Sciatic nerve (tissue), 2 donors: ENCODE measurements at regions not wholly inside any gene's neighbourhood (a gene's known extent, or its start where the extent isn't known, plus 50 kb on each side); places are given as distances from the start of the nearest gene placed in this dataset.
A peak's percentile ranks its signal among the peaks of the same experiment; 100 is the strongest.

ENCODE experiments used
- ATAC-seq: fragments of 200-7000 bp; cut with Tn5 transposase; one replicate; pipeline ENCODE4 v1.9.1; 2020; ENCODE audit warnings: mild to moderate bottlenecking, moderate library complexity
- DNase-seq: peaks from one replicate; pipeline ENCODE4 v3.0.0-alpha.2; 2020; ENCODE audit warnings: low spot score
- intact Hi-C: fragments of 100-400 bp; cut with DNase I; formaldehyde crosslinking; loops from one replicate; pipeline ENCODE4 v1.14.2; 2022
- donor health status: DM: no; HTN: no; CAD: no.
- donor health status: DM: no; HTN: no; CAD: no.

DNA sequence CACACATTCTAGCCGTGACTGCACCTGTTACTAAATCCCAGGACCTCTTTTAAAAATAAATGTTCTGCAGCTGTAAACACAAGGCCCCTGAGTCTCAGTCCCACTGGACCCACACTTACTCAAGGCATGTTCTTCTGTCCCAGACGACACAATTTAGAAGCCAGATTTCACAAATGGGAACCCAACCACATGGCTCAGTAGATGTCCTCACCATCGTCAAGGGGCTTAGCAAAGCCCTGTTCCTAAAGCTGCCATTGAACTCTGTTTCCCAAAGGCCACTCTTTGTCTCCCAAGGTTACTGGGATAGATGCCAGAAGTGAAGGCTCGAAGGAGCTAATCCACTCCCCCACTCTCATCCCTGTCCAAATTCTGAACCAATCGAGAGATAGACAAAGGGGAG lies 301.0 kb downstream of the GALR1 start:
- DNase-seq, result no peak
- peak; percentile 58 for ATAC-seq
- intact Hi-C loops, result loop anchor here (5.0 kb wide), 1 partner anchor 1858 kb away; no protein-coding TSS in a partner anchor

DNA sequence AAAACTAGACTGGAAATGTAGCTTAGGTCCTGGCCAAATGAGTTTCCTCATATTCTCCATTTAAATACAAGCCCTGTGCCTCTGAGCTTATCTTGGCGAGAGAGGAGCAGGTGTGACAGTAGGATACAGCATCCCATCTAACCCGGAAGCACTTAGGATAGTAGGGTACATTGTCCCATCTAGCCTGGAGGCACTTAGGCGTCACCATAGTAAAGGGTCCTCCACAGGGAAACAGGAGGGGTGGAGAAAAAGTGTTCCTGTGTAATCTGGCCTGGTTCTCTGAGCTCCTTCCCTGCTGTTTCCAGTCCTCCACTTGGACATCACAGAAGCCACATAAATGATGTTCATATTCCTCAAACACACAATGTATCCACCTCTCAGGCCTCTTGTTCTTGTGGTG lies 301.4 kb downstream of the GALR1 start:
- intact Hi-C loops, result loop anchor here (5.0 kb wide), 1 partner anchor 1859 kb away; no protein-coding TSS in a partner anchor
- peak; percentile 32 for ATAC-seq
- no peak for DNase-seq

DNA sequence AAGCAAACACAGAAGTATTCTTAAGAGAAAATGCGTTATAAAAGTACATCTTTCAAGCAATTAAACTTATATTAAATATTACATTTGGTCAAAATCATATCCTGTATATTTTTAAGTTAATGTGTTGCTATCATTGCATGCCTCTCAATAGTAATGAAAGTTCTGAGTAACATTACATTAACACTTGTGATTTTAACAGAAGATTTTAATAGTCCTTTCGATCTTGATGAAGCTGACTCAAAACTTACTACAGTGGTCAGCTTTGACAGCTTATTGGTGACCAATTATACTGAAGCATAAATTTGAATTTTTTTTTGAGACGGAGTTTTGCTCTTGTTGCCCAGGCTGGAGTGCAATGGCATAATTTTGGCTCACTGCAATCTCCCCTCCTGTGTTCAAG lies 303.3 kb downstream of the GALR1 start:
- no peak for DNase-seq
- intact Hi-C loops, result loop anchor here (5.0 kb wide), 1 partner anchor 1861 kb away; no protein-coding TSS in a partner anchor
- ATAC-seq, result no peak

DNA sequence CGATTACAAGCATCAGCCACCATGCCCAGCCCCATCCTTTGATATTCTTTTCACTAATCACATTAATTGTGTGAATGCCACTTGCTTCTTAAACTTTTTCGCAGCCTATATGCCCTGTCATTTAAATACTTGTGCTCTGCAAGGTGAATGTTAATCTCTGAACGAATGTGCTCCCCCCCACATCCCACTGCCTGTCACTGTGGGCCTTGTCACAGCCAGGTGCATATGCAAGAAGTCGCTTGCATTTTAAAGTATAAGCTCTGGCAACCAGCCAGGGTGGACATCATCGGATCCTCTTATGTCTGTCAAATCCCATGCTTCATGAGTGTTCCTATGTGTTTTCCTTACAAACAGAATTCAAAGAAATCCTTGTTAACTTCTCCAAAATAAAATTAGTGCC lies 304.4 kb downstream of the GALR1 start:
- DNase-seq, result no peak

DNA sequence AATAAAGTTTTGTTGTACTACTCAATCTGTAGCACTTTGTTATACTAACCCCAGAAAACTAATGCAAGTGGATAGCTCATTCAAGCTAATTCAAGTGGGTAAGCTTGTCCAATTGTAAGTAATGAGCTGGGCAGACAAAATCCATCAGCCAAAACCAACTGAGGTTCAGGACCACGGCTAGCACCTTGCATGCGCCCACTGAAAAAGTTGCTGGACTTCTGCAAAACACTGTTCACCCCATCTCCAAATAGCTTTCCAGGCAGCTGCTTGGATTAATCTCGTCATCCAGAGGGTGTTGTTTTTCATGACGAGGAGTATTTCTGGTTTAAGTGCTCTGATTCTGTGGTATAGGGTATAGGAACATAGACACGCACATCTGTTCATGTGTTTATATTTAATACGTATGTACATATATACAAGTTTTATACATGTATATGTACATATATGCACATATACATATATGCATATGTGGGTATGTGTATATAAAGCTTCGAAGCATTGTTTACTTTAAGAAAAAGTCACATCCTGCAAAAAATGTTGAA lies 307.5 kb downstream of the GALR1 start:
- intact Hi-C loops, result loop anchor here (5.0 kb wide), 1 partner anchor 1380 kb away; no protein-coding TSS in a partner anchor
- no peak for ATAC-seq
- no peak for DNase-seq

More for the DNA sequence above, 304.4 kb downstream of the GALR1 start:
- ATAC-seq, result no peak
- intact Hi-C loops, result loop anchor here (5.0 kb wide), 1 partner anchor 1862 kb away; no protein-coding TSS in a partner anchor

DNA sequence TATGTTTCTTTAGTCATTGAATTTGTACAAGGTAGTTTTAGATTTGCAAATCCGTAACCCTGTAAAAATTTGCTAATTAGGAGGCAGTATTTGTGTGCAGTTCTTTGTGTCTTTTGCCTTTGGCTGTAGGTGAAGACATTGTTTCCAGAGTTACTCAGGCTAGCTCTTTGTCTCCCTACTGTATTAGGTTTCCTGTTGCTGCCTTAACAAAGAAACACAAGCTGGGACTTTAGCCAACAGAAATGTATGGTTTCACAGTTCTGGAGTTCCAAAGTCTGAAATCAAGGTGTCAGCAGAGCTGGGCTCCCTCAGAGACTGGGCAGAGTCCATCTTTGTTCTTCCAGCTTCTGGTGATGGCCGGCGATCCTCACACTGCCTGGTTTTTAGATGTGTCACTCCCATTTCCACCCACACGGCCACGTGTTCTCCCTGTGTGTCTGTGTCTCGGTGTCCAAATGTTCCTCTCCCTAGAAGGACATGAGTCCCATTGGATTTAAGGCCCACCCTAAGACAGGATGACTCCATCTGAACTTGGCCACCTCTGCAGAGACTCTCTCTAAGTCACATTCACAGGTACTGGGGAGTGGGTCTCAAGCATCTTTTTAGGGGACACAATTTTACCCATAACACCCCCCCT lies 309.7 kb downstream of the GALR1 start:
- DNase-seq, result no peak
- no peak for ATAC-seq
- intact Hi-C loops, result loop anchor here (5.0 kb wide), 1 partner anchor 1378 kb away; no protein-coding TSS in a partner anchor

DNA sequence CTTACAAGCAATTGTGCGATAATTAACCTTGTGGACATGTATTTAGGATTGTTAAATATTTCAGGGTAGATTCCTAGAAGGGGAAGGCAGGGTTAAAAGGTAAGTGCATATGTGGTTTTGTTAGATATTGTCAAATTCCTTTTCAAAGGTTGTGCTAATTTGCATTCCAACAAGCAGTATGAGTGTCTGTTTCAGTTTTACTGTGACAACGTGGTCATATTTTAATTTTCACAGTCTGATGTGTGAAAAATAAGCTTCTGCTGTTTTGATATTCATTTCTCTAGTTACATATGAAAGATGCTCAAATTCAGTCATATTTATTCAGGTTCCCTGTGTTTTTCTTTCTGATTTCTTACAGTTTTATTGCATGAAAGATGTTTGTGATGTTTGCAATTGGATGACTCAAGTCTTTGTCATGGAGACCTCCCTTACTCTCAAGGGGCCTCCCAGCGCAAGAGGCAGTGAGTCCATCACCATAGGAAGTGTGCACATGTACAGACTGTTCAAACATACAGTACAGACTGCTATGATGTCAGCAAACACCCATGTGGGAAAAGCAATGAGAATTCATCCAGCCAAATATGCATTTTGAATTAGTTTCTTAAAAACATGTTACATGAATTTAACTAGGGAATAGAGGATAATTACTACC lies 310.8 kb downstream of the GALR1 start:
- no peak for DNase-seq
- ATAC-seq, result no peak
- intact Hi-C loops, result no loop called here

DNA sequence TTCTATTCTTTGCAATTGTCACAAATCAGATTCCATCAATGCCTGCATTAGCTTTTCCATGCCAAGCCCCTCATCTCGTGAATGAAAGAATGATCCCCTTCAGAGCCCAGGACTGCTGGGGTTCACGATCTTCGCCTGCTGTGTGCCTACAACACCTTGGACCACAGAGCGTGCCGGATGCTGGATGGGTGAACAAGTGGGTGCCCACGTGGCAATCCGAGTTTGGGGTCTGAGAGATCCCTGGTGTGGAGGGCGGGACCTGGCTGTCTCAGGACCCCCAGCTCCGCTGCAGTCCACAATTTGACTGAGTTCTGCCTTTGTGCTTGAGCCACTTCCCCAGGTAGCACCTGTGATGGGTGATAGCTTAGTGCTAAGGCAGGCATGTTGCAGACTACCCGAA lies 317.0 kb downstream of the GALR1 start:
- ATAC-seq, result no peak
- DNase-seq, result no peak
- intact Hi-C loops, result no loop called here

DNA sequence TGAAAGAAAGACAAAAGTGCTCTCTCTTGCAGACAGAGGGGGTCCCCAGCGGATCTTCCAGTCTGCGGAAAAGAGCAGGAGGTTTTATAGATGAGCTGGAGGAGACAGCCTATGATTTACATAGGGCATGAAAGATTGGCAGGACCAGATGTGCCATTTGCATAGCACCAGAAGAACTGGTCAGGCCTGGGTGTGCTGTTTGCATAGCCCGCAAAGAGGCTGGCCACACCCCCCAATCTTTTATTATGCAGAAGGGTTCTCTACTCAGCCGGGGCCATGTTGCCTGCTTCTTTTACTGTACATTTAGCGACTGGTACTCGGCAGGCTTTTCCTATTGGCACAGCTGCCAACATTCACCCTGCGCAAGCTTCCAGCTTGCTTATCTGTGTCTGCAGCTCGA lies 317.6 kb downstream of the GALR1 start:
- ATAC-seq (no peak), DNase-seq (no peak)
- intact Hi-C loops, result no loop called here

DNA sequence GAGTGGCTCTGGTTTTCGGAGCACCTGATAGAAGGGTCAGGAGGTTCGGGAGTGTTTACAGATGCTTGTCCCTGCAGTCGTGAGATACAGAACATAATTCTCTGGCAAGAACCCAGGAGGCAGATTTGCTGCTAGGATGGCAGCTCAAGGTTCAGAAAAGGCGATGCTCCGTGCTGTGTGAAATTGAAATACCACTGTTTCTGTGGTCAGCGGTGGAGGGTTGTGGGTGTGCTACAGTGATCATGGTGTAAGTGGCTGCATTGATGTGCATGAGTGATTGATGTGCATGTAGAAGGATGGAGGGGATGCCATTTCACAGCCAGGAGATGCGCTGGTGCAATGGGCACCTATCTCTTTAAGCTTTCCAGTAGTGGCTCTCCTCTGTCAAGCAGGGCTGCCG lies 322.1 kb downstream of the GALR1 start:
- intact Hi-C loops, result no loop called here
- ATAC-seq, result no peak
- DNase-seq, result no peak

DNA sequence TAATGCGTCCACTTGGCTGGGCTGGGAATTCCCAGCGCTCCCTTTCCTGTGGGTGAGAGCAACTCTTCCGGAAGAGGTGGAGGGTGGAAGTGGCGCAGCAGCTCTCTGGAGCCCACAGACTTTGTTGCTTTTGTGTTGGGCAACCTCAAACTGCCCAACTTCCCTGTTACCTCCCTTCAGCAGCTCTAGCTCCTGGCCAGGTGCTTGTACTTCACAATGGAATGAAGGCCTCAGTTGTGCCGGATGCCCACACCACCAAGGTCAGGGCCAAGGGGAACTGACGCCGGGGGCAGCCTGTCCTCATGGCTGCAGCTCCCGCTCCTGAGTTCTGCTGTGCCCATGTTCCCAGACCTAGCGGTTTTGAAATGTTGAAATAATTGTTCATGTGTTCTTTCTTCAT lies 322.9 kb downstream of the GALR1 start:
- intact Hi-C loops, result no loop called here
- DNase-seq (no peak), ATAC-seq (no peak)

DNA sequence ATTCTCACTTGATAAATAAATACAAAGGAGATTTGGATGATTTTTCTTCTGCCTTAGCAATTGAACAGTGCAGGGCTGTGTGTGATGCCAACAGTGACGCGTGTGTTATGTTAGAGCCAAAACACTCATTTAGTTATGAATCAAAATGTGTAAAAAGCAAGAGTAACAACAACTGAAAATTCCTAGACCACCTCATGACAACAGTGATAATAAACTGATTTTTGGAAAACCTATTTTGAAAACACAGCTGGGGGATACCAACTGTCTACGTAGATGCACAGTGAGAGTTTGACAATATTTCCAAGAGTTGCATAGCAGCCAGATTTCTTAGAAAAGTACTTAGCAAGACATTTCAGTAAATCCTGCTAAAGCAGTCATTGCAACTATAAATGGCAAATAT lies 323.9 kb downstream of the GALR1 start:
- intact Hi-C loops, result no loop called here
- no peak for DNase-seq
- ATAC-seq, result no peak

DNA sequence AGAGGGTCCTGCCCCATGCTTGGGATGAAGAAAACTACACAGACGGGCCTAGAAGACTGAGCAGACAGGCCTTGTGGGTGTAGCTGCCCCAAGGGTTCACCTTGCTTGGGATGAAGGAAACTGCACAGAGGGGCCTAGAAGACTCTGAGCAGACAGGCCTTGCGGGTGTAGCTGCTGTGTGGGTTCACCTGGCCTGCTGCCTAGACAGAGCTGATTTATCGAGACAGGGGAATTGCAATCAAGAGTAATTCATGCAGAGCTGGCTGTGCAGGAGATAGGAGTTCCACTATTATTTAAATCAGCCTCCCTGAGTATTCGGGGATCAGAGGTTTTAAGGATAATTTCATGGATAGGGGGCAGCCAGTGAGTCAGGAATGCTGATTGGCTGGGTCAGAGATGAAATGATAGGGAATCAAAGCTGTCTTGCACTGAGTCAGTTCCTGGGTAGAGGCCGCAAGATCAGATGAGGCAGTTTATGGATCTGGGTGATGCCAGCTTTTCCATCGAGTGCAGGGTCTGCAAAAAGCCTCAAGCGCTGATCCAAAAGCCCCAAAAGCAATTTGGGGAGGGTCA lies 341.4 kb downstream of the GALR1 start:
- intact Hi-C loops, result no loop called here
- no peak for ATAC-seq
- no peak for DNase-seq

DNA sequence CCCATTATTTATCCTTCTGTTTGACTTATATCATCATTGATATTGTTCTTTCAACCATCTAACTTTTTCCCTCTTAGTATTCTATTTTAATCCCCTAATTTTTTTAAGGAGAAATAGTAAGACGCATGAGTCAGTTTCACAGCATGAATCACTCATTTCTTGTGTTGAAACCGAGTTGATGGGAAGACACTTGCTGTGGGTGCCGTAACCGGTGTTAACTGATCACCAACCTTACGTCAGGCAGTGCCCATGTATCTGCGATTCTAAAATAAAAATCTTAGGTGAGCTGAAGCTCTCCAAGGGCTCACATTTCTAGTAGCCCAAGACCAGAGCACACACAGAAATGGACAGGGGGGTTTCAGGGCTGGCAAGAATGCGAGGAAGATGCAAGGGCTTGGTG lies 348.1 kb downstream of the GALR1 start:
- DNase-seq, result no peak
- ATAC-seq, result no peak
- intact Hi-C loops, result no loop called here

DNA sequence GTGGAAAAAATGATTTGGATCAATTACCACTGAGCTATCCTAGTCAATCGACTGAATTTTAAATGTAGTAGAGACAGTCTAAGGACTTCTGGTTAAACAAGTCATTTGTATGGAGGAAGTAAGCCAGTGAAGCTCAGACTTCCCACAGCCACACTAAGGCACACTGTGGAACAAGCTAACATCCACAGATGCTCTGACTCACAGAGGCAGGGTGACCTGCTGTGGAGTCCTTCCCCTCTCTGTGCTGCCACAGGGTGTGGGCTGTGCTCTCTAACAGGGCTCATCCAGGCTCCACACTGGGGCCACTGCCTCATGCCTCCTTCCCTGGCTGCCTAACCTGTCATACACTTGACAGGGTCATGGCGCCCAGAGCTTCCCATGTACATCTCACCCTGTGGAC lies 351.0 kb downstream of the GALR1 start:
- DNase-seq (no peak), ATAC-seq (no peak)
- intact Hi-C loops, result no loop called here

DNA sequence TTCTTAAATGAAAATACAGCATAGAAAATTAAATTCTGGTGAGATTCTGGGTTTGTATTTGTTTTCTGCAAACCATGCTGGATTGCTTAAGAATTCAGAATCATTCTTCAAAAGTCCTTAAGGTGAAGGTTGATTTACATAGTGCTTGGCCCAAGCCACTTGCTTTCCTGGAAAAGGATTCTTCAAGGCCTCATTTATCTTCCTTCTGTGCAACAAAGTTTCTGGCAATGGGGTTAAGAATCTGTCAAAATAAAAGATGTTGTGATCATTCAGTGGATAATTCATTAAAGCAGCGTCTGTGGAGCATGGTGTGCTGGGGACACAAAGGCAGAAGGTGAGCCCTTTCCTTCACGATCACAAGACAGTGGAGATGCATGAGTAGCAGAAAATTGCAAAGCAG lies 351.9 kb downstream of the GALR1 start:
- no peak for DNase-seq
- intact Hi-C loops, result no loop called here
- no peak for ATAC-seq

DNA sequence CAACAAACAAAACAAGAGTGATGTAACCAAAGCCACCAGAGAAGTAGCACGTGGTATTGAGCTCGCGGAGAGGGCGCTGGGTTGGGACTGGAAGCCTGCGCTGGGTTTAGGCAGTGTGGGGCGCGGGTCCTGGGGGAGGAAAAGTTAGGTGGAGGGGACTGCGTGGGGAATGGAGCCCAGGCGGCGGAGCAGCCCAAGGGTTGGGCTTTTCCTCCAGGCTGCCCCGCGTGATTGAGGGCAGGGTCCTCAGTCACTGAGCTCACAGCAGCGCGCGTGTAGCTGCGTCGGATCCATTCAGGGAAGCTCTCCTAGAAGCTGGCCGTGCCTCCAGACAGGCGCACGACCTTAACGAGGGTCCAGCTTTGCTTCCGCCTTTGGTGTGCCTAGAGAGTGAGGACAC lies 357.4 kb downstream of the GALR1 start:
- DNase-seq (no peak), ATAC-seq (no peak)
- intact Hi-C loops, result no loop called here

DNA sequence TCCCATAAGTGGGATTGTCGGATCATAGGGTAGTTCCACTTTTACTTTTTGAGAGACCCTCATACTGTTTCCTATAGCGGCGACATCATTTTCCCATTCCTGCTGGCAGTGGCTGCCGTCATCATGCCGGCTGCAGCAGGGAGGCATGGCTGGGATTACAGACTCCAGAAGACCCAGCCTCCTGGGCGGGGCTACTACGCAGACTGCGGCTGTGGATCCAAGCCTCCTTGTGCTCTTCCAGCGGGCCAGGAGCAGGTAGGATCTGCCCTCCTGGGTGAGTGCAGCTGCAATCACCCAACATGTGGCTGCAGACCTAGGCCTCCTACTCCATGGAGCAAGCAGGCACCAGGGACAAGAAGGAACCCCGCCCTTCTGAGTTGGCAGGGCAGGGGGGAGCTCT lies 359.2 kb downstream of the GALR1 start:
- intact Hi-C loops, result no loop called here
- DNase-seq (no peak), ATAC-seq (no peak)

DNA sequence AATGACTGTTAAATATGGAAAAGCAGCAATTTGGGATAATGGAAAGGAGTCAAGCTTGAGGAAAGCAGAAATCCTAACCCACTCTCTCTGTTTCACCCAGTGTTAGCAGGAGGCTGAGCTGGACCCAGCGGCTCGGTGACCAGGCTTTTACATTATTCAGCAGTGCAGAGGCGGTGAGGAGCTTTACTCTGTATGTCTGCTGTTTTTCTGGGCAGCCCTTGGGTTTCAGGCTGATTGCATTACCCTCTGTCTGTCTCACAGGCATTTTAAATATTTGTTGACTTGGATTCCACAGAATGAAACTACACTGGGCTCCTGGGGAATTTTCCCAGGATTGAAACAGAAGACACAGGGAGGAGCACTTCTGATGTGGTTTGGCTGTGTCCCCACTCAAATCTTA lies 368.0 kb downstream of the GALR1 start:
- intact Hi-C loops, result no loop called here
- peak; percentile 43 for ATAC-seq
- DNase-seq, result no peak

DNA sequence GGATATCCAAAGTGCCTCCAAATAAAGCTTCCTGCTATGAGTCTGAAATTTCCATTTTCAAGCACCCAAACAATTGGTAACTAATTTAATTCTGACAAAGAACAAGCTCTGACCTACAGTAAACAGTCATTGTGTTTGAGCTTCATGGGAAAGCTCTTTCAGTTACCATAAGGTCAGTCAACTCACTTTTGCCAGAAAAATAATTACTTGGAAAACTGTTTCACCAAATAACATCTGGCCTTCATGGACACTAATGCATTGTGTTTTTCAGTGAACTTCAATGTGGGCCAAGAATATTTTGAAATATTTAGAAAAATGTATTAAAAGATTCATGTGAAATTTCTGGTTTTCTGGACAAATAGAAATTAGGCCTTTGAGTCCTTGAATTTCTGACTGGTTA lies 369.9 kb downstream of the GALR1 start:
- intact Hi-C loops, result no loop called here
- DNase-seq (no peak), ATAC-seq (peak; percentile 46)
